GM19025 (cell line): ENCODE measurements at regions not wholly inside any gene's neighbourhood (a gene's known extent, or its start where the extent isn't known, plus 50 kb on each side); places are given as distances from the start of the nearest gene placed in this dataset.

Experiments
- ATAC-seq: cut with Tn5 transposase; IDR thresholded peaks from one replicate; pipeline ENCODE4 v1.9.1; 2021; ENCODE audit warnings: mild to moderate bottlenecking, low read depth, moderate library complexity; ENCODE audit not compliant: unreplicated experiment

GRCh38 chr10:3419719-3420495, 247.3 kb upstream of the PITRM1 start:
- no peak for ATAC-seq

- no peak for ATAC-seq
These were observed 246.3 kb upstream of the PITRM1 start for GRCh38 chr10:3418926-3419325.

GRCh38 chr10:3418041-3418754, 245.6 kb upstream of the PITRM1 start:
- no peak for ATAC-seq

- no peak for ATAC-seq
These were observed 244.5 kb upstream of the PITRM1 start for GRCh38 chr10:3417096-3417495.

GRCh38 chr10:3415878-3416605, 243.5 kb upstream of the PITRM1 start:
- no peak for ATAC-seq

GRCh38 chr10:3415038-3415736, 242.6 kb upstream of the PITRM1 start:
- no peak for ATAC-seq

- no peak for ATAC-seq
These were observed 242.1 kb upstream of the PITRM1 start for GRCh38 chr10:3414667-3415023.

GRCh38 chr10:3413937-3414666, 241.5 kb upstream of the PITRM1 start:
- ATAC-seq: no peak

- ATAC-seq: no peak
These were observed 240.1 kb upstream of the PITRM1 start for GRCh38 chr10:3412646-3413045.

GRCh38 chr10:3412071-3412582, 239.5 kb upstream of the PITRM1 start:
- no peak for ATAC-seq

GRCh38 chr10:3411044-3411443, 238.5 kb upstream of the PITRM1 start:
- ATAC-seq: no peak

GRCh38 chr10:3409928-3410327, 237.3 kb upstream of the PITRM1 start:
- no peak for ATAC-seq

- ATAC-seq: no peak
These were observed 236.2 kb upstream of the PITRM1 start for GRCh38 chr10:3408603-3409365.

- no peak for ATAC-seq
These were observed 234.6 kb upstream of the PITRM1 start for GRCh38 chr10:3407208-3407607.

- ATAC-seq: no peak
These were observed 234.0 kb upstream of the PITRM1 start for GRCh38 chr10:3406556-3406955.

- no peak for ATAC-seq
These were observed 231.8 kb upstream of the PITRM1 start for GRCh38 chr10:3404381-3404780.

GRCh38 chr10:3402187-3402751, 229.7 kb upstream of the PITRM1 start:
- ATAC-seq: no peak

- no peak for ATAC-seq
These were observed 228.9 kb upstream of the PITRM1 start for GRCh38 chr10:3401491-3401938.

- ATAC-seq: no peak
These were observed 227.8 kb upstream of the PITRM1 start for GRCh38 chr10:3400348-3400747.
